H7 (cell line): ENCODE measurements at regions not wholly inside any gene's neighbourhood (a gene's known extent, or its start where the extent isn't known, plus 50 kb on each side); places are given as distances from the start of the nearest gene placed in this dataset.

ENCODE experiments used
- DNase-seq: peaks from one replicate; pipeline ENCODE4 v3.0.0; 2012
- H3K27me3 ChIP-seq: 2 replicates; pipeline ENCODE4 v1.6.0; 2011; ENCODE audit warnings: mild to moderate bottlenecking, low read length; ENCODE audit not compliant: control insufficient read depth, insufficient read depth
- H3K36me3 ChIP-seq: replicated peaks from 2 replicates; pipeline ENCODE4 v1.5.1; 2011; ENCODE audit warnings: low read length; ENCODE audit not compliant: control insufficient read depth, insufficient read depth
- H3K4me3 ChIP-seq: 2 replicates; pipeline ENCODE4 v1.5.1; 2011; ENCODE audit warnings: low read depth, mild to moderate bottlenecking, control low read depth, low read length, moderate library complexity; ENCODE audit not compliant: insufficient read depth

DNA sequence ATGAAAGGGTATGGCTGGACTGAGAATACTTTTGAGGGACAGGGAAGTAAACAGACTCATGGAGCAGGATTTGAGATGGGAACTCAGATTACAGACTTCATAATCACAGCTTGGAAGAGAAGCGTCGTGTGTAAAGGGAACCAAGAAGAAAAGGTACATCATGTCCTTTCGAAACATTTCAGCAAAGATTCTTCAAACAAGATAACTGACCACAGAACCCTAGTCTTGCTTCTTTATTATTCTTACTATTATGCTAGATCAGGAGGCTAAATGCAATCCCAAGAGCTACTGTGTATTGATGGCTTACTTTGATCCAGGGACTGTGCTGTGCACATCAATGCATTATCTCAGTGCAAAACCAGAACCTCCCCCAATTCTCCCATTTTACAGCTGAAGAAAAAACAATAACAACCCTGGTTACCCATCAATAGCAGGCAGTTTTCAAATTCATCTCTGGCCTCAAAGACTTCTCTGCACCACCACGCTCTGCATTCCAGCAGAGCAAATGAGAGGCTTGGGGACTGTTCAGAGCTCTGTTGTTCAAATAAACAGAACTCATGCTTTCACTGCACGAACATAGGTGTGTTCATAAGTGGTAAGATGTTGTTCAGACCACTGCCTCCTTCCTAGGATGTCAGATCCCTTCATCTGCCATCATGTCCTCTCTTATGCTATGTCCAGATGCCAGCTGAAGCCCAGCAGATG lies 104.8 kb upstream of the NAV2 start:
- Histone ChIP-seq H3K4me3 (no peak overlapping the region), H3K36me3 (no peaks in the 10 kb centered on the region), H3K27me3 (no peaks in the 10 kb centered on the region; the same call in 1 of the 2 replicates)
- DNase-seq, result no peak

GRCh38 chr11:19606856-19607655 lies 105.6 kb upstream of the NAV2 start:
- Histone ChIP-seq H3K4me3 (no peak overlapping the region), H3K36me3 (no peaks in the 10 kb centered on the region), H3K27me3 (no peaks in the 10 kb centered on the region; the same call in 1 of the 2 replicates)
- no peak for DNase-seq

DNA sequence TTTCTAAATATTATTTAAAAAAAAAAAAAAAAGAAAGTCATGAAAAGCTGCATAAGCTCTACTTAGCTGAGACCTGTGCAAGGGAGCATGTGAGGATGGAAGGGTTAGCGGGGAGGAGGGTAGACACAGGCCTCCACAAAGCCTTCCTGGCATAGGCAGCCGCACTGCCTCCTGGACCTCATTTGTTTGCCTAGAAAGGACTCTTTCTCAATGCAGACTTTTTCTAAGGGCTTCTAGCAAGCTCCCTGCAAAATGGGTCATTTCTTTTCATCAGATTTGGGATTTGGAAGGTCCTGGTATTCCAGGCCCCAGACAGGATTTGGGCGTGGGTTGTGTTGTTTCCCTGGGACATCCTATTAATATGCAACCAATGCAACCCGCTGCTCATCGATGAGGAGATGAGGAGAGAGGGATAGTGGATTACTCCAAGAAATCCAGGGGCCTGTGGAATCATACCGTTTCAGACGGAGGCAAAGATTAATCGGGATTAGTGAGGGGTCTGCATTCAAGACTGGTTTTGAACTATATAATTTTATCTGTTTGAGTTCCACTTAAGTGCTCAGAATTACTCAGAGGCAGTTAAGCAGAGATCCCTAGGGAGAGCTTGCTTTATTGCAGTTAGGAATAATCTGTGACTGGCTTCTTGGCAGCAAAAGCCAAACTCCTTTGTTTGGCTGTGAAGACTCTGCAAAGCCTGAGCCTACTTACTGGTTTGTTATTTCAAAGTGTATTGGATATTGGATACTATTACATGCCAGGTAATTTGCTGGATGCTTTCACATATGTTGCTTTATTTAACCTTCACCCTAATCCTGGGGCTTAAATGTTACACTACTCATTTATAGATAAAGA lies 106.9 kb upstream of the NAV2 start:
- Histone ChIP-seq H3K36me3 (no peaks in the 10 kb centered on the region), H3K4me3 (no peak overlapping the region), H3K27me3 (no peaks in the 10 kb centered on the region; the same call in 1 of the 2 replicates)
- no peak for DNase-seq

DNA sequence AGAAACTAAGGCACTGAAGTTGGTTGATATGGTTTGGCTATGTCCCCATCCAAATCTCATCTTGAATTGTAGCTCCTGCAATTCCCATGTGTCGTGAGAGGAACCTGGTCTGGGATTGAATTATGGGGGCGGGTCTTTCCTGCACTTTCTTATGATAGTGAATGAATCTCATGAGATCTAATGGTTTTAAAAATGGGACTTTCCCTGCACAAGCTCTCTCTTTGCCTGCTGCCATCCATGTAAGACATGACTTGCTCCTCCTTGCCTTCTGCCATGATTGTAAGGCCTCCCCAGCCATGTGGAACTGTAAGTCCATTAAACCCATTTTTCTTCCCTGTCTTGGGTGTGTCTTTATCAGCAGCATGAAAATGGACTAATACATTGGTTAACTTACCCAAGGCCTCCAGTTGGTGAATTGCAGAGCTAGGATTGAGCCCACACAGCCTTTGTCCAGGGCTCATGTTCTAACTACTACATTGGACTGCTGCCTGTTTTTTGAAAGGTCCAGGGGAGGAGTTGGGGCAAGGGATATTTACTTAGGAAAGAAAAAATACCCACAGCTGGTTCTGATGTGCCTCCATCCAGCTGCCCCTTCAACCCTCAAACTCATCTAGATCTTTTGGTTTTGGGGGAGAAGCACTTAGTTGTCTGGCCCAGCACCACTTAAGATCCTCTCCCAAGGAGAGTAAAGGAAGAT lies 107.8 kb upstream of the NAV2 start:
- H3K4me3 ChIP-seq, result no peak overlapping the region
- no peak for DNase-seq
- H3K27me3 ChIP-seq, result no peaks in the 10 kb centered on the region; the same call in 1 of the 2 replicates
- no peaks in the 10 kb centered on the region for H3K36me3 ChIP-seq

GRCh38 chr11:19603771-19604170 lies 108.9 kb upstream of the NAV2 start:
- DNase-seq, result no peak
- H3K4me3 ChIP-seq, result no peak overlapping the region
- H3K27me3 ChIP-seq, result no peaks in the 10 kb centered on the region; the same call in 1 of the 2 replicates
- H3K36me3 ChIP-seq, result no peaks in the 10 kb centered on the region

- DNase-seq, result no peak
- no peak overlapping the region for H3K4me3 ChIP-seq
- no peaks in the 10 kb centered on the region for H3K36me3 ChIP-seq
- H3K27me3 ChIP-seq, result no peaks in the 10 kb centered on the region; the same call in 1 of the 2 replicates
These were observed 109.7 kb upstream of the NAV2 start for GRCh38 chr11:19602891-19603290.

DNA sequence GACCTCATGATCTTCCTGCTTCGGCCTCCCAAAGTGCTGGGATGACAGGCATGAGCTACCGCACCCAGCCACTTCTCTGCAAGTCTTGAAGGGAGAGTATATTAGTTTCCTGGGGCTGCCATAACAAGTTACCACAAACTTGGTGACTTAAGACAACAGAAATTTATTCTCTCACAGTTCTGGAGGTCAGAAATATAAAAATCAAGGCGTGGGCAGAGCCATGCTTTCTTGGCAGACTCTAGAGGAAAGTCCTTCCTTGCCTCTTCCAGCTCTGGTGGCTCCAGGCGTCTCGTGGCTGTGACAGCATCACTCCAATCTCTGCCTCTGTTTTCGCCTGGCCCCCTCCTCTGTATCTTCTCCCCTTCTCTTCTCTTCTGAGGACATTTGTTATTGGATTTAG lies 110.2 kb upstream of the NAV2 start:
- Histone ChIP-seq H3K27me3 (no peaks in the 10 kb centered on the region; the same call in 1 of the 2 replicates), H3K36me3 (no peaks in the 10 kb centered on the region), H3K4me3 (no peak overlapping the region)
- DNase-seq, result no peak

DNA sequence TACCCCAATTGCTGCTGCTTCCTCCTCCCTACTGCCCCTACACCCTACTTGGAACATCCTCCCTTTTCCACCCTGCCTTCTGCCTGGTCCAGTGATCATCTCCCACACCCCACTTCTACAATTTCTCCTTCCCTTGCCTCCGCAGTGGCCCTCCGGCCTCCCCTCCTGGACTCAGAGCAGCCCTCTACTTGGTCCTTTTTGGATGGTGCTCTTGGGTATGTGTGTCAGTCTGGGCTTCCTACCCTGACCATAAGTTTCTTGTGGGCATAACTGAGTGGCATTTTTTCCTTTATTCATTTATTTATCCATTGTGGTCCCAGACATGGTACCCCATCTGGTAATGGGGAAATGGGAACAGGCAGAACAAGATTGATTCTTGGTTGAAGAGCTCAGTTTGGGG lies 111.4 kb upstream of the NAV2 start:
- Histone ChIP-seq H3K4me3 (no peak overlapping the region), H3K36me3 (no peaks in the 10 kb centered on the region), H3K27me3 (no peaks in the 10 kb centered on the region; the same call in 1 of the 2 replicates)
- no peak for DNase-seq

- Histone ChIP-seq H3K27me3 (no peaks in the 10 kb centered on the region; the same call in 1 of the 2 replicates), H3K4me3 (no peak overlapping the region), H3K36me3 (no peaks in the 10 kb centered on the region)
- no peak for DNase-seq
These were observed 113.0 kb upstream of the NAV2 start for GRCh38 chr11:19599681-19600080.

DNA sequence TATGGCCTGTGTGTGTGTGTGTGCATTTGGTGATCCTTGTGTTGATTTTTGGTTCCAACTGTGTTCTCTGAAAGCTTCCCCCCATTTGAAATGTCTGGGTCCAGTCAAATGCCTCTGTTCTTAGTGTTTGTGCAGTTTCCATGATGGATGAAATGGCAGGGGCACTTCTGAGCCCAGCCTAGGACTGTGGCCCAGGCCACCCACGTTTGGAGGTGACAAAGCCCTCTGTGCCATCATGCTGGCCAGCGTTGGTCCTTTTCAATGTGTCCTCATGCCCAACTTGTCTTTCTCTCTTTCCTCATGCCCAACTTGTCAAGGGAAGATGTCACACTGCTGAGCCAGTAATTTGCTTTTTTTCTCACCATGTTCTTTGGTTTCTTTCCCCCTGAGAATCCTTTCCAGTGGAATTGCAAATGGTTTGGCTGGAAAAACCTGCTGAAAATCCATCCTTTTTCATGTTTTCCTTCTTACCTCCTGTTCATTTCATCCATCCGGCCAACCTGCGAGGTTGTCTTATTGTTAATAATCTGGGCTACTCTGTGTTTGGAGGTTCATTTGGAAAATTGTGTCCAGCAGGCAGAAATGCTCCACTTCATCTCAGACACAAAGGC lies 113.7 kb upstream of the NAV2 start:
- no peaks in the 10 kb centered on the region for H3K27me3 ChIP-seq
- H3K36me3 ChIP-seq, result no peaks in the 10 kb centered on the region
- no peak overlapping the region for H3K4me3 ChIP-seq
- no peak for DNase-seq

DNA sequence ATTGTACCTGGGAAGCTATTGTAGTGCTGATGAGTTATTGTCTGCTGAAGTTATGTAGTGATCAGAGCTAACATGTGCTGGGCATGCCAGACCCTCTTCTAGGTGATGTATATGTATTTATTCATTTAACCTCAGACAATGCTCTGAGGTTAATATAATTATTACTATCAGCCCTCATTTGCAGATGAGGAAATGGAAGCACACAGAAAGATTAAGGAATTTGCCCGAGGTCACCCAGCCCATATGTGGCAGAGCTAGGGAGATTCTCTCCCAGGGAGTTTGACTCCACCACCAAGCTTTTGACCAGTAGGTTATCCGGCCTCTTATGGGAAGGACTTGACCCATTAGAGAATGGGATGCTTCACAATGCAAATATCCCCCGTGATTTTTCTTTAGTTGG lies 114.2 kb upstream of the NAV2 start:
- Histone ChIP-seq H3K27me3 (no peaks in the 10 kb centered on the region), H3K36me3 (no peaks in the 10 kb centered on the region), H3K4me3 (no peak overlapping the region)
- DNase-seq, result no peak

DNA sequence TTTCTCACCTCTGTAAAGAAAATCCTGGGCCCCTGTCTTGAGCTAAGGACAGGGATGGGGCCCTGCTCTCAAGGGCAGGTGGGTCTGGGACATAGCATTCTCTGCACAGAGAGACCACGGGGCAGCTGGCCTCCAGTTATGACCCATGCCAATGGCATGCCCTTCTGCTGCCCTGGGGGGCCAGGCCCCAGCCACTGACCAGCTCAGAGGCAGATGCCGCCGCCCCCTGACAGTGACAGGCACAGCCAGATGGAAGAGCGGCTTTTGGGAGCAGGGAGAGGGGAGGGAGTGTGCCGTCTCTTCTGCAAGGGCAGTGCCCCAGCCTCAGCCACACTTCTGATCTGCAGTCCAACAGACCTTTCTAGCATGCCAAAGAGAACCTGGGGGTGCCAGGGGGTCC lies 114.8 kb upstream of the NAV2 start:
- peak; percentile 46 for DNase-seq
- H3K27me3 ChIP-seq, result no peaks in the 10 kb centered on the region
- no peaks in the 10 kb centered on the region for H3K36me3 ChIP-seq
- no peak overlapping the region for H3K4me3 ChIP-seq

- no peak for DNase-seq
- Histone ChIP-seq H3K36me3 (no peaks in the 10 kb centered on the region), H3K4me3 (no peak overlapping the region), H3K27me3 (no peaks in the 10 kb centered on the region)
These were observed 115.4 kb upstream of the NAV2 start for GRCh38 chr11:19597206-19597605.
